Uterus (tissue), 2 donors: ENCODE measurements at regions not wholly inside any gene's neighbourhood (a gene's known extent, or its start where the extent isn't known, plus 50 kb on each side); places are given as distances from the start of the nearest gene placed in this dataset.

ENCODE experiments used
- POLR2A ChIP-seq, 2 donors: fragments of 450-650 bp; IDR thresholded peaks; one replicate each; pipeline ENCODE4 v1.6.1; 2016; ENCODE audit warnings: antibody characterized with exemption in 2 of 2, mild to moderate bottlenecking in 1 of 2, moderate library complexity in 1 of 2
- TF ChIP-seq, protein P1 (sequence below), 4 experiments: fragments of 200-600 bp in 2 of 4; fragments of 450-650 bp in 2 of 4; sonication (generic) in 2 of 4; IDR thresholded peaks; one replicate each; pipeline ENCODE4 v1.5.1; 2016 to 2019; ENCODE audit warnings: antibody characterized with exemption in 4 of 4, mild to moderate bottlenecking in 2 of 4, moderate library complexity in 1 of 4

- TF ChIP-seq, protein P1, sequence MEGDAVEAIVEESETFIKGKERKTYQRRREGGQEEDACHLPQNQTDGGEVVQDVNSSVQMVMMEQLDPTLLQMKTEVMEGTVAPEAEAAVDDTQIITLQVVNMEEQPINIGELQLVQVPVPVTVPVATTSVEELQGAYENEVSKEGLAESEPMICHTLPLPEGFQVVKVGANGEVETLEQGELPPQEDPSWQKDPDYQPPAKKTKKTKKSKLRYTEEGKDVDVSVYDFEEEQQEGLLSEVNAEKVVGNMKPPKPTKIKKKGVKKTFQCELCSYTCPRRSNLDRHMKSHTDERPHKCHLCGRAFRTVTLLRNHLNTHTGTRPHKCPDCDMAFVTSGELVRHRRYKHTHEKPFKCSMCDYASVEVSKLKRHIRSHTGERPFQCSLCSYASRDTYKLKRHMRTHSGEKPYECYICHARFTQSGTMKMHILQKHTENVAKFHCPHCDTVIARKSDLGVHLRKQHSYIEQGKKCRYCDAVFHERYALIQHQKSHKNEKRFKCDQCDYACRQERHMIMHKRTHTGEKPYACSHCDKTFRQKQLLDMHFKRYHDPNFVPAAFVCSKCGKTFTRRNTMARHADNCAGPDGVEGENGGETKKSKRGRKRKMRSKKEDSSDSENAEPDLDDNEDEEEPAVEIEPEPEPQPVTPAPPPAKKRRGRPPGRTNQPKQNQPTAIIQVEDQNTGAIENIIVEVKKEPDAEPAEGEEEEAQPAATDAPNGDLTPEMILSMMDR (IDR thresholded peaks at IDR 0.05) = no peak
- TF ChIP-seq POLR2A (IDR thresholded peaks at IDR 0.05) = no peak
Observed at GRCh38 chr6:4421837-4422236, 286.5 kb upstream of the ECI2 start.
